Caco-2 (cell line): ENCODE measurements at regions not wholly inside any gene's neighbourhood (a gene's known extent, or its start where the extent isn't known, plus 50 kb on each side); places are given as distances from the start of the nearest gene placed in this dataset.

Experiments
- BruUV-seq: library from RNA; stranded (reverse); fragments of 400-500 nt; replicated peaks from 2 replicates; lab custom pipeline; 2021; lab: Mats Ljungman, UMichigan
- CTCF ChIA-PET: fragments of 300-600 bp; sonication (Branson Sonifier 250); formaldehyde crosslinking; loops from one replicate; lab custom pipeline; 2022; ENCODE audit warnings: antibody characterized with exemption; lab: Charles Lee
- POLR2A ChIA-PET: fragments of 300-600 bp; sonication (Branson Sonifier 250); formaldehyde crosslinking; loops from one replicate; lab custom pipeline; 2022; ENCODE audit warnings: antibody characterized with exemption; lab: Charles Lee
- DNase-seq, 2 experiments: peaks; one replicate each; pipeline versions ENCODE4 v3.0.0 to v3.0.0-alpha.2; 2020 to 2022
- H3K27me3 ChIP-seq: replicated peaks from 2 replicates; pipeline ENCODE4 v1.6.0; 2011; ENCODE audit warnings: low read length; ENCODE audit not compliant: control insufficient read depth, insufficient read depth
- H3K36me3 ChIP-seq: 2 replicates; pipeline ENCODE4 v1.5.1; 2011; ENCODE audit warnings: low read length; ENCODE audit not compliant: control insufficient read depth, insufficient read depth
- H3K4me1 ChIP-seq: fragments of 250-450 bp; sonication (Bioruptor Pico); 2 replicates; pipeline ENCODE4 v1.5.1; 2020; ENCODE audit warnings: mild to moderate bottlenecking
- H3K4me3 ChIP-seq: 2 replicates; pipeline ENCODE4 v1.5.1; 2011; ENCODE audit warnings: low read depth, mild to moderate bottlenecking, control low read depth, low read length
- H3K9me3 ChIP-seq: fragments of 250-450 bp; sonication (Bioruptor Pico); 2 replicates; pipeline ENCODE4 v1.5.1; 2020; ENCODE audit warnings: mild to moderate bottlenecking, moderate library complexity
- H3K27ac Mint-ChIP-seq: one replicate; pipeline ENCODE4 v1.8.0; 2022; ENCODE audit warnings: mixed read lengths; ENCODE audit not compliant: unreplicated experiment
- H3K27me3 Mint-ChIP-seq: one replicate; pipeline ENCODE4 v1.8.0; 2022; ENCODE audit warnings: mixed read lengths; ENCODE audit not compliant: insufficient read depth, unreplicated experiment
- H3K36me3 Mint-ChIP-seq: one replicate; pipeline ENCODE4 v1.8.0; 2022; ENCODE audit warnings: mild to moderate bottlenecking, mixed read lengths; ENCODE audit not compliant: insufficient read depth, unreplicated experiment
- H3K4me1 Mint-ChIP-seq: one replicate; pipeline ENCODE4 v1.8.0; 2022; ENCODE audit warnings: low read depth, mixed read lengths; ENCODE audit not compliant: unreplicated experiment
- H3K4me3 Mint-ChIP-seq: one replicate; pipeline ENCODE4 v1.8.0; 2022; ENCODE audit warnings: mild to moderate bottlenecking, moderate library complexity, mixed read lengths; ENCODE audit not compliant: unreplicated experiment
- H3K9me3 Mint-ChIP-seq: one replicate; pipeline ENCODE4 v1.8.0; 2022; ENCODE audit warnings: mixed read lengths; ENCODE audit not compliant: unreplicated experiment
- CTCF ChIP-seq, 2 experiments: fragments of 200-600 bp in 1 of 2; IDR thresholded peaks; 1 replicate in 1 of 2; 2 replicates in 1 of 2; pipeline versions ENCODE4 v1.5.1 to v1.8.0; 2011 to 2022; ENCODE audit warnings: antibody characterized with exemption in 1 of 2, control low read depth in 1 of 2, inconsistent platforms in 1 of 2, low read depth in 1 of 2, low read length in 1 of 2, mild to moderate bottlenecking in 1 of 2, moderate library complexity in 1 of 2; ENCODE audit not compliant: insufficient read depth in 1 of 2, severe bottlenecking in 1 of 2, unreplicated experiment in 1 of 2
- intact Hi-C: fragments of 100-400 bp; cut with micrococcal nuclease; formaldehyde crosslinking; loops from one replicate; pipeline ENCODE4 v1.10.0; 2022; ENCODE audit not compliant: unreplicated experiment

DNA sequence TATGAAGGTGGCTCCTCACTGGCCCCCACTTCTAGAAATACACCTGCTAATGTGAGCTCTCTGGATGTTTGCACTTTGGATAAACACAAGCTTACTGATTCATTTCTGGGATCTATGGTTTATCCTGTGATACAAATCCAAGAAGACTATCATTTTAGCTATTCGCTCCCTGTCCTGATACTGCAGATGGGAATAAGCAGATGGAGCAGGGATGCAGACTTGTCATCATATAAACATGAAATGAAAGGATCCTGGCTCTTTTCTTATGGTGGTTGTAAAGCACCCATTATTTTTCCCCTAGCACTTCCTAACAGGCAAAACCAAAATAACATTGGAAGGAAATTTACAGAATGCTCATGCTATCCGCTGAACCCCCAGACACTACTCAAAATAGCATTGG, 162.9 kb upstream of the NOCT start:
- Histone ChIP-seq H3K9me3 (no peaks in the 10 kb centered on the region), H3K4me1 (no peaks in the 10 kb centered on the region), H3K36me3 (no peaks in the 10 kb centered on the region), H3K27me3 (no peaks in the 10 kb centered on the region), H3K4me3 (no peak overlapping the region)
- no peak overlapping the region for H3K27ac Mint-ChIP-seq
- intact Hi-C loops = no loop called here
- no peaks in the 10 kb centered on the region for H3K36me3 Mint-ChIP-seq
- H3K27me3 Mint-ChIP-seq = no peaks in the 10 kb centered on the region
- H3K4me1 Mint-ChIP-seq = peaks cover 11% of the 10 kb centered on the region
- no peaks in the 10 kb centered on the region for H3K9me3 Mint-ChIP-seq
- BruUV-seq = no TSS peak
- ChIA-PET POLR2A (no interaction called here), CTCF (no interaction called here)
- no peak for TF ChIP-seq CTCF (IDR thresholded peaks at IDR 0.05; ENCODE audit: insufficient read depth in 1 of 2, low read depth in 1 of 2, low read length in 1 of 2, severe bottlenecking in 1 of 2, unreplicated experiment in 1 of 2)
- no peak overlapping the region for H3K4me3 Mint-ChIP-seq
- no peak for DNase-seq

GRCh38 chr4:138851391-138852335, 163.9 kb upstream of the NOCT start:
- Mint-ChIP-seq H3K9me3 (no peaks in the 10 kb centered on the region), H3K4me3 (peak overlapping the region; percentile 73), H3K27me3 (no peaks in the 10 kb centered on the region), H3K4me1 (peaks cover 11% of the 10 kb centered on the region), H3K36me3 (no peaks in the 10 kb centered on the region), H3K27ac (no peak overlapping the region)
- H3K36me3 ChIP-seq = no peaks in the 10 kb centered on the region
- ChIA-PET CTCF (no interaction called here), POLR2A (no interaction called here)
- no peak for DNase-seq
- no peaks in the 10 kb centered on the region for H3K9me3 ChIP-seq
- intact Hi-C loops = no loop called here
- H3K4me1 ChIP-seq = no peaks in the 10 kb centered on the region
- no peaks in the 10 kb centered on the region for H3K27me3 ChIP-seq
- no peak for TF ChIP-seq CTCF (IDR thresholded peaks at IDR 0.05; ENCODE audit: insufficient read depth in 1 of 2, low read depth in 1 of 2, low read length in 1 of 2, severe bottlenecking in 1 of 2, unreplicated experiment in 1 of 2)
- H3K4me3 ChIP-seq = peak overlapping the region; percentile 20
- BruUV-seq = no TSS peak

DNA sequence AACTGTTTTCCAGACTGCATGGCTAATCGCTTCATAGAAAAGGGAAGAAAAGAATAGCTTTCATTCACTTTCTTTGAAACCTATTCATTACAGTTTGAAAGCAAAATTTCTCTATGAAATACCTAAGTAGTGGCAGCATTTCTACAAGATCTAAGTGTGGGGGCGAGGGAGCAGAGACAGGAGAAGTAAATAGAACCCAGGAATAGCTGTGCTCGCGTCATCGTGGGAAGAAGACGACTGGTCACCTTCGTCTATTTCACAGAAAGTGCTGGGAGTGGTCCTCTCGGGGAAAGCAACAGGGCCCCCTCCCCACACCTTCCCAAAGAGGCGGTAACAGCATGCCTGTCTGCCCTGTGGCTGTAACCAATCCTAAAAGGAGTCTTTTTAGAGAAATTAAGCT, 169.9 kb upstream of the NOCT start:
- Mint-ChIP-seq H3K27ac (no peak overlapping the region), H3K4me3 (no peak overlapping the region), H3K36me3 (no peaks in the 10 kb centered on the region), H3K4me1 (peaks cover 7% of the 10 kb centered on the region), H3K9me3 (no peaks in the 10 kb centered on the region), H3K27me3 (no peaks in the 10 kb centered on the region)
- intact Hi-C loops = no loop called here
- H3K9me3 ChIP-seq = no peaks in the 10 kb centered on the region
- ChIA-PET POLR2A (no interaction called here), CTCF (no interaction called here)
- H3K4me3 ChIP-seq = no peak overlapping the region
- no TSS peak for BruUV-seq
- no peak for TF ChIP-seq CTCF (IDR thresholded peaks at IDR 0.05; ENCODE audit: insufficient read depth in 1 of 2, low read depth in 1 of 2, low read length in 1 of 2, severe bottlenecking in 1 of 2, unreplicated experiment in 1 of 2)
- H3K27me3 ChIP-seq = no peaks in the 10 kb centered on the region
- no peaks in the 10 kb centered on the region for H3K4me1 ChIP-seq
- DNase-seq = no peak
- H3K36me3 ChIP-seq = no peaks in the 10 kb centered on the region
